SK-N-SH (cell line): ENCODE measurements at regions not wholly inside any gene's neighbourhood (a gene's known extent, or its start where the extent isn't known, plus 50 kb on each side); places are given as distances from the start of the nearest gene placed in this dataset.

Source experiments
- CTCF ChIA-PET: fragments of 300-600, 350-600 bp; formaldehyde crosslinking; extraction: SDS; loops from one replicate; lab custom pipeline; 2021; lab: Yijun Ruan, JAX
- POLR2A ChIA-PET: fragments of 350-600 bp; sonication (Branson Sonifier 250); formaldehyde crosslinking; extraction: SDS; loops from one replicate; lab custom pipeline; 2020; ENCODE audit warnings: antibody characterized with exemption, inconsistent platforms; lab: Yijun Ruan, JAX
- DNase-seq: peaks from one replicate; pipeline ENCODE4 v3.0.0; 2012
- H2AFZ ChIP-seq: fragments of 200-600 bp; sonication (generic); 2 replicates; pipeline ENCODE4 v1.8.1; 2016; ENCODE audit warnings: antibody characterized with exemption, mild to moderate bottlenecking, low read depth
- H3F3A ChIP-seq: fragments of 200-600 bp; sonication (generic); replicated peaks from 2 replicates; pipeline ENCODE3; 2016; ENCODE audit warnings: antibody characterized with exemption, mild to moderate bottlenecking; ENCODE audit not compliant: insufficient read depth
- H3K27ac ChIP-seq, 2 experiments: fragments of 200-500 bp in 1 of 2; fragments of 200-600 bp in 1 of 2; sonication (Bioruptor generic) in 1 of 2; sonication (generic), shearing (Covaris generic) in 1 of 2; 2 replicates each; pipeline versions ENCODE4 v1.5.1 to v1.6.1; 2014 to 2016; ENCODE audit warnings: low read depth in 2 of 2, inconsistent platforms in 1 of 2, low read length in 1 of 2, mild to moderate bottlenecking in 1 of 2, mixed read lengths in 1 of 2
- H3K27me3 ChIP-seq: fragments of 200-600 bp; sonication (generic), shearing (Covaris generic); 2 replicates; pipeline ENCODE4 v1.6.1; 2016; ENCODE audit warnings: mixed run types; ENCODE audit not compliant: insufficient read depth
- H3K36me3 ChIP-seq, 2 experiments: fragments of 200-500 bp in 1 of 2; fragments of 200-600 bp in 1 of 2; sonication (Bioruptor generic) in 1 of 2; sonication (generic) in 1 of 2; replicated peaks in 1 of 2; 2 replicates each; pipeline versions ENCODE3 to v1.5.1; 2014 to 2016; ENCODE audit warnings: low read length in 1 of 2, mild to moderate bottlenecking in 1 of 2; ENCODE audit not compliant: insufficient read depth in 2 of 2, control insufficient read depth in 1 of 2
- H3K4me1 ChIP-seq, 2 experiments: fragments of 200-500 bp in 1 of 2; fragments of 200-600 bp in 1 of 2; sonication (Bioruptor generic) in 1 of 2; sonication (generic), shearing (Covaris generic) in 1 of 2; 2 replicates each; pipeline versions ENCODE4 v1.5.1 to v1.6.1; 2014 to 2016; ENCODE audit warnings: low read depth in 1 of 2, low read length in 1 of 2, mixed run types in 1 of 2; ENCODE audit not compliant: insufficient read depth in 2 of 2, control insufficient read depth in 1 of 2
- H3K4me2 ChIP-seq: fragments of 200-600 bp; sonication (generic), shearing (Covaris generic); 2 replicates; pipeline ENCODE4 v1.6.1; 2017; ENCODE audit warnings: mixed run types
- H3K4me3 ChIP-seq, 2 experiments: fragments of 200-500 bp in 1 of 2; fragments of 200-600 bp in 1 of 2; sonication (Bioruptor generic) in 1 of 2; sonication (generic), shearing (Covaris generic) in 1 of 2; 2 replicates each; pipeline versions ENCODE4 v1.5.1 to v1.8.1; 2014 to 2016; ENCODE audit warnings: low read depth in 2 of 2, inconsistent platforms in 1 of 2, low read length in 1 of 2, mild to moderate bottlenecking in 1 of 2, mixed read lengths in 1 of 2, moderate library complexity in 1 of 2
- H3K79me2 ChIP-seq: fragments of 200-600 bp; sonication (generic); 2 replicates; pipeline ENCODE4 v1.8.1; 2017; ENCODE audit warnings: mild to moderate bottlenecking; ENCODE audit not compliant: insufficient read depth
- H3K9ac ChIP-seq: fragments of 200-600 bp; sonication (generic); 2 replicates; pipeline ENCODE4 v1.6.1; 2017; ENCODE audit warnings: mixed run types
- H3K9me2 ChIP-seq: fragments of 200-600 bp; sonication (generic); 2 replicates; pipeline ENCODE4 v1.6.1; 2017; ENCODE audit warnings: mixed run types
- H3K9me3 ChIP-seq: fragments of 200-600 bp; sonication (generic); 2 replicates; pipeline ENCODE4 v1.6.1; 2017; ENCODE audit warnings: mixed run types, mild to moderate bottlenecking, moderate library complexity
- H4K20me1 ChIP-seq: fragments of 200-600 bp; sonication (generic); 2 replicates; pipeline ENCODE4 v1.6.1; 2017; ENCODE audit warnings: mild to moderate bottlenecking, mixed run types; ENCODE audit not compliant: insufficient read depth
- CHD2 ChIP-seq: fragments of 150-350 bp; IDR thresholded peaks from 2 replicates; pipeline ENCODE4 v1.6.1; 2018; ENCODE audit warnings: low read length; ENCODE audit not compliant: partially characterized antibody
- EP300 ChIP-seq, 2 experiments: IDR thresholded peaks; 2 replicates each; pipeline versions ENCODE4 v1.4.0 to v1.6.1; 2012; ENCODE audit warnings: borderline replicate concordance in 1 of 2, low read depth in 1 of 2, low read length in 1 of 2
- EZH2phosphoT487 ChIP-seq: fragments of 200-600 bp; sonication (generic); IDR thresholded peaks from 2 replicates; pipeline ENCODE4 v1.6.1; 2017; ENCODE audit warnings: low read depth, mixed run types, mild to moderate bottlenecking, antibody characterized with exemption, moderate library complexity, borderline replicate concordance
- FOSL2 ChIP-seq: IDR thresholded peaks from 2 replicates; pipeline ENCODE4 v1.4.0; 2012; ENCODE audit warnings: low read depth, mild to moderate bottlenecking, moderate library complexity, borderline replicate concordance
- FOXJ3 ChIP-seq: sonication (generic); formaldehyde crosslinking; IDR thresholded peaks from 2 replicates; pipeline ENCODE4 v1.5.1; 2020; ENCODE audit warnings: mild to moderate bottlenecking, missing genetic modification reagents
- FOXM1 ChIP-seq: IDR thresholded peaks from 2 replicates; pipeline ENCODE4 v1.4.0; 2012; ENCODE audit warnings: low read depth, mild to moderate bottlenecking
- GABPA ChIP-seq: IDR thresholded peaks from 2 replicates; pipeline ENCODE4 v1.4.0; 2012; ENCODE audit warnings: low read depth, mild to moderate bottlenecking
- GATA2 ChIP-seq: sonication (generic); formaldehyde crosslinking; IDR thresholded peaks from 2 replicates; pipeline ENCODE4 v1.5.0; 2020; ENCODE audit warnings: mild to moderate bottlenecking, missing genetic modification reagents
- MEF2A ChIP-seq: IDR thresholded peaks from 2 replicates; pipeline ENCODE4 v1.4.0; 2012; ENCODE audit warnings: low read depth, borderline replicate concordance
- NFIC ChIP-seq: IDR thresholded peaks from 2 replicates; pipeline ENCODE4 v1.4.0; 2012; ENCODE audit warnings: borderline replicate concordance
- REST ChIP-seq: IDR thresholded peaks from 2 replicates; pipeline ENCODE4 v1.6.1; 2012; ENCODE audit warnings: mild to moderate bottlenecking, low read depth, low read length, moderate library complexity
- RFX5 ChIP-seq: IDR thresholded peaks from 2 replicates; pipeline ENCODE4 v1.6.1; 2012; ENCODE audit warnings: mild to moderate bottlenecking, improper control_type of control experiment, low read length
- SMC3 ChIP-seq: IDR thresholded peaks from 2 replicates; pipeline ENCODE4 v1.6.1; 2012; ENCODE audit warnings: low read depth, low read length, improper control_type of control experiment
- TAF1 ChIP-seq: IDR thresholded peaks from 2 replicates; pipeline ENCODE4 v1.6.1; 2012; ENCODE audit warnings: low read depth, mild to moderate bottlenecking, low read length, moderate library complexity, borderline replicate concordance
- USF1 ChIP-seq: IDR thresholded peaks from 2 replicates; pipeline ENCODE4 v1.4.0; 2012; ENCODE audit warnings: low read depth, borderline replicate concordance
- ZBTB33 ChIP-seq: IDR thresholded peaks from 2 replicates; pipeline ENCODE4 v1.4.0; 2012; ENCODE audit warnings: low read depth, borderline replicate concordance
- WGBS: methylation state at CpG from one replicate; pipeline ENCODE4 v1.1.6; 2017; ENCODE audit warnings: low lambda C conversion rate; 5-methylcytosine and 5-hydroxymethylcytosine counted together
- TF ChIP-seq, protein P1 (sequence below): IDR thresholded peaks from 2 replicates; pipeline ENCODE4; 2012

GRCh38 chr12:124203176-124203575, 91.7 kb upstream of the RFLNA start:
- Histone ChIP-seq H3K4me1 (no peaks in the 10 kb centered on the region), H3K27me3 (no peaks in the 10 kb centered on the region; the same call in 1 of the 2 replicates), H3K9me3 (peaks cover 6% of the 10 kb centered on the region; the same call in 1 of the 2 replicates), H4K20me1 (no peaks in the 10 kb centered on the region)
- WGBS, result 62% methylated on average over 5 of the region's 5 CpGs
- no peak for DNase-seq
- TF ChIP-seq FOXJ3 (CRISPR knock-in tag) (no peak), NFIC (no peak), USF1 (no peak), EZH2phosphoT487 (no peak), FOSL2 (no peak), SMC3 (no peak), MEF2A (no peak), GATA2 (CRISPR knock-in tag) (no peak), CHD2 (no peak), FOXM1 (no peak), ZBTB33 (no peak), GABPA (no peak), TAF1 (no peak), REST (no peak), RFX5 (no peak), EP300 (IDR thresholded peaks at IDR 0.05; ENCODE audit: borderline replicate concordance in 1 of 2, low read depth in 1 of 2, low read length in 1 of 2) (no peak)
- TF ChIP-seq, protein P1, sequence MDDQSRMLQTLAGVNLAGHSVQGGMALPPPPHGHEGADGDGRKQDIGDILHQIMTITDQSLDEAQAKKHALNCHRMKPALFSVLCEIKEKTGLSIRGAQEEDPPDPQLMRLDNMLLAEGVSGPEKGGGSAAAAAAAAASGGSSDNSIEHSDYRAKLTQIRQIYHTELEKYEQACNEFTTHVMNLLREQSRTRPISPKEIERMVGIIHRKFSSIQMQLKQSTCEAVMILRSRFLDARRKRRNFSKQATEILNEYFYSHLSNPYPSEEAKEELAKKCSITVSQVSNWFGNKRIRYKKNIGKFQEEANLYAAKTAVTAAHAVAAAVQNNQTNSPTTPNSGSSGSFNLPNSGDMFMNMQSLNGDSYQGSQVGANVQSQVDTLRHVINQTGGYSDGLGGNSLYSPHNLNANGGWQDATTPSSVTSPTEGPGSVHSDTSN, result no peak
- TF ChIP-seq, all 33 proteins: peak for 0
- ChIA-PET CTCF (no interaction called here), POLR2A (no interaction called here)
- Histone ChIP-seq H3F3A (no peaks in the 10 kb centered on the region), H3K4me2 (no peak overlapping the region), H3K27ac (no peak overlapping the region), H3K79me2 (no peaks in the 10 kb centered on the region), H3K36me3 (no peaks in the 10 kb centered on the region), H3K4me3 (no peak overlapping the region), H2AFZ (no peak overlapping the region), H3K9ac (no peak overlapping the region), H3K9me2 (no peaks in the 10 kb centered on the region)
